ENCODE measurements at regions not wholly inside any gene's neighbourhood (a gene's known extent, or its start where the extent isn't known, plus 50 kb on each side); places are given as distances from the start of the nearest gene placed in this dataset.

GRCh38 chr15:88315221-88315878, 58.8 kb upstream of the NTRK3 start:
- DNase-seq (ENCODE audit: low read depth) = no peak

- no peak for DNase-seq (ENCODE audit: low read depth)
Observed at GRCh38 chr15:88312941-88313579, 56.5 kb upstream of the NTRK3 start.

GRCh38 chr15:88309363-88309762, 52.8 kb upstream of the NTRK3 start:
- no peak for DNase-seq (ENCODE audit: low read depth)

GRCh38 chr15:88307344-88307743, 50.8 kb upstream of the NTRK3 start:
- DNase-seq (ENCODE audit: low read depth) = no peak

Data from iris pigment epithelial cell (primary cell).